ENCODE measurements at regions not wholly inside any gene's neighbourhood (a gene's known extent, or its start where the extent isn't known, plus 50 kb on each side); places are given as distances from the start of the nearest gene placed in this dataset.

GRCh38 chr5:173493846-173494245 lies 122.6 kb downstream of the BOD1 start:
- TF ChIP-seq CTCF (IDR thresholded peaks at IDR 0.05) (no peak), POLR2A (IDR thresholded peaks at IDR 0.05) (no peak)
